Epidermal melanocyte (primary cell): ENCODE measurements at regions not wholly inside any gene's neighbourhood (a gene's known extent, or its start where the extent isn't known, plus 50 kb on each side); places are given as distances from the start of the nearest gene placed in this dataset.

Source experiments
- DNase-seq: peaks from one replicate; pipeline ENCODE4 v3.0.0; 2011; ENCODE audit warnings: low spot score; ENCODE audit not compliant: insufficient read length

- DNase-seq = no peak
Measured at GRCh38 chr9:109941771-109942170, 161.8 kb downstream of the PALM2AKAP2 start.

DNA sequence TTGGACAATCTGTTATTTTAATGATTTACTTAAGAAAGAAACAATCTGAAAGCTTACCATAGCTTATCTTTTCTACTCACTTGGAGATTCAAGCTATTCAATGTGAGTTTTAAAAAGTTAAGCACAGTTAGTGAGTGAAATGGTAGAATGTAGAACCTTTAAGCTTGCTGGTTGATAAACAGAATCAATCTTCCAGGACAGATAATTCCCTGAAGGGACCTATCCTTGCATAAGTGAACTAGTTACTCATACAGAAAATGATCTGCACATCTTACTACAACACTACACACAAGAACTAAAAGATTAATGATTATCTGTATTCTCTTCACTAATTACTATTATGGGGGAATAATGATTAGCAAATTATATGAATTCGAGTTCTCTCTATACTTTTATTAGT, 165.6 kb downstream of the PALM2AKAP2 start:
- DNase-seq = no peak

DNA sequence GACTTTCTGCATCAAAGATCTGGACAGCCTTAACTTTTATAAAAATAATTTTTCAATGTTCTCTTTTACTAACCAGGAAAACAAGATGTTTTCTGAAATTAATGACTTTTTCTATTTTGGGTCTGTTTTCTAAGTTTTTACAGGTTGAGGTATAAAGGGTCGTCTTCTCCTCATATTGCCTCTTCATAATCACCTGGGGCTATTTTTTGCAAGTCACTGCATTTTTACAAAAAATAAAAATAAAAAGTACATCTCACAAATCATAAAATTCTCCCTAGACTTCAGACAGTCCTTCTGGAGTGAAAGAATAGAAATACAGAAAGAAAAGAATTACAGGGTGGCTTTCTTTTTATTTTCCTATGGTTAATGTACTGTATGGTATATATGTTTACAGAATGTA, 168.5 kb downstream of the PALM2AKAP2 start:
- DNase-seq = no peak

DNA sequence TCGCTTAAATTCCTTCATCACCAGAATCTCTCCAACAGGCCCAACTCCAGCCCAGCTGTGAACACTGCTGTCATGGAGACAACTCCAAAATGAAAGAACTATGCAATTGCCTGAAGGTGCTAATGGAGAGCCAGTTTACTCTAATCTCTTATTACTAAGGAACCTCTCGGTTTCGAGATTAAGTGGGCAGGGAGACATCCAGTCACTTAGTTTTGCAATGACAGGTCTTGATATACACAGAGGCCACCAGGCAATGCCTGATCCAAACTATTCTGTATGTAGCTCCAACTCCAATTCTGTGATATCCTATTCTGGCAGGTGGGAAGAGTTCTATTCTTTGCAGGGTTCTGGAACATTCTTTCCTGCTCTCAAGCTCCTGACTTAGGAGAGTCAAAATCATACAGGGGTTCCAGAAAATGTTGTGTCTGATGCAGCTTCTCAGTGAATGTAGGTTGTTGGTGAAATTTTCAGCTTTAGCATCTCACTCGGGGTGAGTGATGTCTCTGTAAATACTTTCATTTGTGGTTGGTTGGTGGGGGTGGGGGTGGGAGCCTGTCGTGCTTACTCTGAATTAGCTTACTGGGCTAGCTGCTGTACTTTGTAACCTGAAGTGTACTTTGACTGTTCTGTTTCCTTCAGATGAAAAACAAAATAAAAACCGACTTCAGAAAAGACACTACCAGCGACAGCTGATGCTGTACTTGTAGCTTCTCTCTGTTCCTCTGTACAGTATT, 170.9 kb downstream of the PALM2AKAP2 start:
- no peak for DNase-seq

DNA sequence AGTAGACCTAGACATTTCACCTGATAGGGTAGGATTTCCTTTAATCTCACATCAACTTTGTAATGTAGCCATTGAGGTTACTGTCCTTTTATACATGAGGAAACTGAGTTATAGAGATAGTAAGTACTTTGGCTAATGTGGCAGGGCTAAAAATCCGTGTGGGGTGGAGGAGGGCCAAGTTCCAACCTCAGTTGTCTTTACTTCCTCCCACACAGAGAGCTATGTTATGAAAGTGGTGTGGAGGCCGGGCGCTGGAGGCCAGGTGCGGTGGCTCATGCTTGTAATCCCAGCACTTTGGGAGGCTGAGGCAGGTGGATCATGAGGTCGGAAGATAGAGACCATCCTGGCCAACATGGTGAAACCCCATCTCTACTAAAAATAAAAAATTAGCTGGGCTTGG, 173.3 kb downstream of the PALM2AKAP2 start:
- DNase-seq = no peak

GRCh38 chr9:109953813-109954497, 174.0 kb downstream of the PALM2AKAP2 start:
- DNase-seq = no peak

DNA sequence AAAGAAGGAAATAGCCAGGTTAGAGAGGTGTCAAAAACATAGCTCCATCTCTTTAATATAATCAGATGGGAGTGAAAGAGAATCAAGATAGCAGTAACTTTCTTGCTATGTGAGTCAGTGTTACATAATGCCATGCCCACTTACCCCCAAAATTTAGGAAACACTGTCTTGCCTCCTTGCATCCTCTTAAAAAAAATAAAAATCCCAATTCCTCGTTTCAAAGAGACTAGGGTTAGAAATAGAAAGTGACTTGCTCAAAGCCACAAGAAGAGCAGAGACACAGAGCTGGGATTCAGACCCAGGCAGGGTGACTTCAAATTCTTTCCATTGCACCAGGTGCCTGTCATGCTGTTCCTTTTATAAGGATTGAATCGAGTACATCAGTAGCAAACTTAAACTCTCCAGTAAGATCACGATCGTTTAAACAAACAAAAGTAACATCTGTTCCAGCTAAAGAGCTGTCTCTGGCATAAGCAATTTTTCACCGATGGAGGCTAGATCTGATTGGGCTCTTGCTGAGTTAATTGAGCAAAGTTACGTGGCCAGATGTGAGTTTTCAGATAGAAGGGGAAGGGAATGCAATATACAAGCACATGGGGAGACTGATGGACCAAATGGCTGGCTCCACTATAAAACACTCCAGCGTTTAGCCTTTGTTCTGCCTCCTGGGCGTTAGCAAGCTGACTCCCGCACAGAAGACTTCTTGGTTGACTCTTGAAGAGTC, 176.9 kb downstream of the PALM2AKAP2 start:
- DNase-seq = no peak

DNA sequence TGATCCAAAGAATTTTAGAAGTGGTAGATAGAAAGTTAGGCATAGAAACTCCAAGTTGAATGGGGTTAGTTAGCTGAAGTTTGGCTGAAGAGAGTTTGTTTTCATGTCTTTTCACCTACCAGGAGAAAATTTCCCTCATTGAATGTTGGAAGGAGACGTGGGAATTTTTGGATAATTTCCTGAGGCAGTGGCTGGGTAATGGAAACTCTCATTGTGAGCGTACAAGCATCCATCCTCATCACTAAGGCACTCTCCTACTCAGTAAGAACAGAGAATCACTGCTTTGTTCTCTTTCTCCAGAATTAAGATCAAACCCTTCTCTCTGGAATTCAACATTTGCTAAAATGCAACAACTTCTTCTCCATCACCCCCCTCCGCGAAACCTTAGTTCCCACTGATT, 179.7 kb downstream of the PALM2AKAP2 start:
- no peak for DNase-seq

DNA sequence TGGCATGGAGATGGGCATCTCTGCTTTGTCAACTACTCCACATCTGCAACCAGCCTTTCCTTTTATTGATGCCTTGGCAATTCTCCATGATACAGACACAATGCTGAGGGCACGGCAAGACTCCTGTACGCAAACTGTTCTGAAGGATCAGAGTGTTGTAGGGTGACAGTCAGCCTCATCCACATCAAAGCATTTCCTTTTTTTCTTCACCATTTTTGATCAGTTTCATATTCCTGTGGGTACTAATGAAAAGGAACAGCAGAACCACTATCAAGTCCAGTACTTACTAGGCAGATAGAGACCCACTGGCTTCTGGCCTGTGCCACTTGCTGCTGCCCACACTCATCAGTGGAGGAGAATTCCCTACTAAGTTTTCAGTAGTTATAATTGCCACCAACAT, 181.6 kb downstream of the PALM2AKAP2 start:
- DNase-seq = no peak

- no peak for DNase-seq
Measured at GRCh38 chr9:109962215-109962614, 182.2 kb downstream of the PALM2AKAP2 start.

- no peak for DNase-seq
Measured at GRCh38 chr9:109963079-109963478, 183.1 kb downstream of the PALM2AKAP2 start.

DNA sequence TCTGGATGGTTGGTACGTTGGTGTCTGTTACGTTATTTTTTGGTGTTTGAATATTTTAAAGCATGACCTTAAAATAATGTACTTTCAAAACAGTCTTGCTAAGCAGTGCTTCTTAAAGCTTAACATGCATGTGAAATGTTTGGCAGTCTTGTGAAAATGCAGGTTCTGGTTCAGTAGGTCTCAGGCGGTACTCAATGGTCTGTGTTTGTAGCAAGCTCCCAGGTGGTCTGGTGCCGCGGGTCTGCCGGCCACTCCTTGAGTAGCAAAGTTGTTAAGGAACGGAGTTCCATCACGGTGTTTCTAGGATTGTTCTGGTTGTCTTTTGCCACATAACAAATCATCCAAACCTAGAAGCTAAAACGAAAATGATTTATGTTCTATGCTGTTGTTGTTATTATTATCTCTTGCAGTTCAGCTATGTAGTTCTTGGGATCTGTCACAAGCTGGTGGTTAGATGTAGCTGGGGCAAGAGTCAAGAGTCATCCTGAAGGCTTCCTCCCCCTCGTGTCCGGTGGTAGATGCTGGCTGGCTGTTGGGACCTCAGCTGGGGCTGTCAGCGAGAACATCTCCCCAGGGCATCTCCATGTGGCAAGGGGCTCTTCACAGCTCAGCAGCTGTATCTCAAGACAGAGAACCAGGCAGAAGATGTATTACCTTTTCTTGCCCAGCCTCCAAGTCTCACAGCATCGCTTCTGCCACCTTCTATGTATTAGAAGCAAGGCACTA, 186.8 kb downstream of the PALM2AKAP2 start:
- DNase-seq = no peak

GRCh38 chr9:109967651-109968642, 187.9 kb downstream of the PALM2AKAP2 start:
- no peak for DNase-seq

DNA sequence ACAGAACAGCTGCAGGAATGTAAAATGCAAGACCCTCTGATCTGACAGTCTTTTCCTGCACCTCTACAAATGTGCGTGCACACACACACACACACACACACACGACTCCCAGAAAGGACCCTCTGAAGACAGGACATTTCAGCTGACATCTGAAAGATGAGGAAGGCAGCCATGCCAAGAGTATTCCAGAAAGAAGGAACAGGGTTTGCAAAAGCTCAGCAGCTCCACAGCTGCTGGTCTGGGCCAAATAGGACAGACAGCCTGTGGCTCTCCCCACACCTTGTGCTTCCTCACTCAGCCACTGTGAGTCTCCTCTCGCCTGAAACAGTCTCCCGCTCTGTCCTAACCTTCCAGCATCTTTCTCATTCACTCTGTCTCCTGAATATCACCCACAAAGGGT, 189.0 kb downstream of the PALM2AKAP2 start:
- DNase-seq = no peak

DNA sequence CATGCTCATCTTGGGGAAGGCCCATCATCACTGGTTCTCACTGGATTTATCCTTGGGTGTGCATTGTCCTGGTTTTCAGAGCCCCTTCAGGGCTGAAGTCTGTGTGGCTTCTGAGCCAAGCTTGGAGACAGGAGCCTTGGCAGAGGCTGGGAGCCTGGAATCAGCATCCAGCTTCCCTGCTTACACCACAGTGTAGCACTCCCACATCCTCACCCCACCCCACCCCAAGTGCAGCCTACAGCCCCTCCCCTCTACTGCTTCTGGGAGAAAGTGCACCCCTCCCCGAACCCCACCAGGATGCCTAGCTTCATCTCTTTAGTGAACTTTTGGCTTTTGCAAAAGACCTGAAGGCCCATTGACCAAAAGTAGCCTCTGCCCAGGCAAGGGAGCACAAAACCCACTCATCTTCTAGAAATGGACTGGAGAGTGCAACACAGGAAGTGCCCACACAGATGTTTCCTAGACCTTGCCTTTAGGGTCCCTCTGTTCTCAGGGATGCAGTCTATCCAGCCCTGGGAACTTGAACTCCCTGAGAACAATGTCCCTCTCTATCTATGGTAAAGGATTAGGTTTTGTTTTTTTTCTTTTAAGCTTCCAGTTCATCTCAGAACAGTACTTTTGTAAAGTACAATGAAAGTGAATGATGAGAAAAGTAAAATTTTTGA, 189.7 kb downstream of the PALM2AKAP2 start:
- DNase-seq = no peak

GRCh38 chr9:109971226-109971625, 191.2 kb downstream of the PALM2AKAP2 start:
- no peak for DNase-seq

GRCh38 chr9:109972026-109972882, 192.3 kb downstream of the PALM2AKAP2 start:
- no peak for DNase-seq

DNA sequence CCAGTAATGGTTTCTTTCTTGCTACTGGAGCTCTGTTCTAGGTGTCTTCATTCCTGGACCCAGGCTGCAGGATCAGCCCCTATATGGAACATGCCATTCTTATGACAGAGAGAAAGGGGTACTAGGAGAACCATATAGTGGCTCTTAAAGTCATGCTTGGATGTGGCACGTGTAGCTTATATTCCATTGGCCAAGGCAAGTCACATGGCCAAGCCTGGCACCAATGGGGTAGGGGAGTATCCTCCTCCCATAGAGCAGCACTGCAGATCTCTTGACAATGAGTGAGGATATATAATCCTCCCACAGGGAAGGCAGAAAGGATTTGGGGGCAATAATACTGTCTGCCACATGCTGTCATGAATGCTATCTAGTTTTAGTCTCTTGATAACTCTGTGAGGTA, 193.3 kb downstream of the PALM2AKAP2 start:
- DNase-seq = no peak
